ENCODE measurements at regions not wholly inside any gene's neighbourhood (a gene's known extent, or its start where the extent isn't known, plus 50 kb on each side); places are given as distances from the start of the nearest gene placed in this dataset.

DNA sequence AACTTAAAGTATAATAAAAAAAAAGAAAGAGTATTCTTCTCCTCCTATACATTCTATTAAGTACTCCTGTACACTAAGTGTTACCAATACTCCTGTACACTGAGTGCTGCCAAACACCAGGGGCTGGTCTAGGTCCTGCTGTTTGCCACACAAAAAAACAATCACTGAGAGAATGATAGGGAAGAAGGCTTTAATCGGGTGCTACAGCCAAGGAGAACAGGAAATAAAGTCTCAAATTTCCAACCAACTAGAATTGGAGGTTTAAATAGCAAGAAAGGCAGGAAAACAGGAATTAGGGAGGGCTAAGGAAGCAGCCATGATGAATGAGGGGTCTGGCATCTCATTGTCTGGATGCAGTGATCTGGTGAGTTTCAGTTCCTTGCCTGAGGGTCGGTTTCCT, 239.8 kb downstream of the ZNF674 start:
- DNase-seq, result no peak

DNA sequence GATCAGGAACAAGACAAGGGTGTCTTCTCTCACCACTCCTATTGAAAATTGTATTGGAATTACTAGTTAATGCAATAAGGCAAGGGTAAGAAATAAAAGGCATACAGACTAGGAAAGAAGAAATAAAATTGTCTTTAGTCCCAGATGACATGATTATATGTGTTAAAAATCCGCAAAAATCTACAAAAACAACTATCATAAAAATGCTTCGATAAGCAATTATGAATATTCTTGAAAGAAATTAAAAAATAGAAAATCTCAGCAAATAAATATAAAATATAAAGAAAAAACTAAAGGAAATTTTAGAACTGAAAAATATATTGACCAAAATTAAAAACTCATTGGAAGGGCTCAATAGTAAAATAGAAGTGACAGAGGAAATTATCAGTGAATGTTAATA, 243.3 kb downstream of the ZNF674 start:
- no peak for DNase-seq

DNA sequence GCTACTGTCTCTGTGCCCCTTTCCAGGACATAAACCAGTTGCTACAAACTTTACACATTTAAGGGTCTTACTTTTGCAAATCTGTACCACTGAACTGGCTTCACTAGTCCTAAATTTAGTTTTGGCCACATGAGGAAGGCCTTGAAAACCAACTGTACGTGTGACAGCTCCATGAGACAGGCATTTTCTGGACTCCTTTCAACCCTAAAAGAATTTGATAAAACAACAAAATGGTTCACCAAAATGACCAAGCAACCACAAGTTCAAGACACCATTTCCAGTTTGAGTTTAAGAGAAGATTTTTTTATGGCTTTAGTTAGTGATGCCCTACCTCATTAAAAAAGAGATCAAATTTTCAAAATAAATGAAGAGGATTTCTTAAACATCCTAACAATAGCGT, 246.4 kb downstream of the ZNF674 start:
- no peak for DNase-seq

DNA sequence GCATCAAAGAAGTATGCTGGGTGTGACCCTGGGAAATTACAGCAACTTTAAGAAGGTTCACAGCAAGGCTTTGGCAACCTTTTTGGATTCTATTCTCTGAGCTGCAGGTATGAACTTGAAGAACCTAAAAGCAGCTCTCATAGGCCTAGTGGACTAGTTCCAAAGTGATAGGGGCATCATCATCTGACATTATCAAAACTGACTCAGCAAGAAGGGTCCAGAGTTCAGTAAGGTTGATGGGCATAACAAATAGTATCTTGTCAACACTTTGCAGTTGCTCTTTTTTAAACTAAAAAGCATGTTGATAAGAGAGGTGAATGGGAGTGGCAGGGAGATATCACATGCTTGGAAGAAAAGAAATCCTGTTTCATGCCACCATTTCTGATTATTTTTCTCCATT, 249.3 kb downstream of the ZNF674 start:
- DNase-seq, result no peak

DNA sequence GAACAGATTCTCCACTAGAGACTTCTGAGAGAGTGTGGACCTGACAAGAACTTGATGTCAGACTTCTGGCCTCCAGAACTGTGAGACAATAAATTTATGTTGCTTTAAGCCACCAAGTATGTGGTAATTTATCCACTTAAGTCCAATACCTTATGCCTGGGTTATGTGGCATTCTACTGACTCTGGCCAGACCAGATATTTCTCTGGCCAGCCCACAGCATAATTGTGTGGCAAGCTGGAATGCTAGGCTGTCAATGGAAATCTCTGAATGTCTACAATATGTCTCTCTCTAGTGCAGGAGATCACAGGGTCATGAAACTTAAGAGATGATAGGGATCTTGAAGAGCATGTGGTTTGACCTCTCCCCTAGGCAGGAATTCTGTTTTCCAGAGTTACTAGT, 251.0 kb downstream of the ZNF674 start:
- no peak for DNase-seq

DNA sequence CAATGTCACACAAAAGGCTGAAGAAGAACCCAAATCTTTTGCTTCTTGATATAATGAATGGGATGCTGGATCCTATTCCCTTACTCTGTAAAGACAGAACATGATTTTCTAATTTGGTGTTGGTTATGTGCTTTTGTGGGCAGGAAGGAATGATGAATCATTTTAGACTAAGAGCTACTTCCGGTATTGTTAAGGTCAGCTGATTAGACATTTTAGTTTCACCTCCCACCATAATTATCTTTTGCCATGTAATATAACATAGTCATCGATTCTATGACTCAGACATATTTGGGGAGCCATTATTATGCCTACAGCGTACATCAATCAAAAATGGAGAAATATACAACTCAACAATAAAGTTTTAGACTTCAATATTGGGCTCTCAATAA, 265.3 kb downstream of the ZNF674 start:
- DNase-seq, result no peak

DNA sequence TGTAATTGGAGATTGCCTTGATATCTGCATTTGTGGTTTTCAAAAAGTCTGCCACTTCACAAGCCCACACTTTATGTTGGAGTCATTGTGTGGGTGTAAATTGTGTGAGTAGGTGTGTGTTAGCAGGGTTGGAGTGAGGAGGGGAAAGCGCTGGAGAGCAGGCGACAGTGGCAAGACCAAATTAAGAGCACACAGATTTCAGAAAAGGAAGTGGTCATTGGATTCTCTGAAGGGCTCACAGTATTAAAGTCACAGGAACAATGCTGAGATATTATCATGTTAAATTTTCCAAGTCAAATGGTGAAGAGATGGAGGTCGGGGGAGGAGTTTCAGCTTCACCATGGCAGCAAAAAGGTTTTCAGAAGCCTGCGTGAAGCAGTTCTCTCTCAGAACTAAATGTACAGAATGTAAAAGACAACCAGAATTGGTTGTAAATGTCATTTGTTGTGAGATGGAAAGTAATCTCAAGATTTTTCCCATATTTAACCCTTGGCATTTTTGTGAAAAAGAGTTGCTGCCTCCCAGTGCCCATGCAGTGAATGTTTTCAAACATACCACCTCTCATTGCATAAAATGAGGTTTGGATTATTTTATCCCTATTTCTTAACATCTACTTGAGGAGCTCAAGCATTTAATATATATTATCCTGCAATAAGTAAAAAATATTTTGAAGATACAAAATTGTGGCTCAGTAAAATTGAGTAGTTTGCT, 265.9 kb downstream of the ZNF674 start:
- DNase-seq, result peak in 2 of 56 donors; percentile 1 to 4

DNA sequence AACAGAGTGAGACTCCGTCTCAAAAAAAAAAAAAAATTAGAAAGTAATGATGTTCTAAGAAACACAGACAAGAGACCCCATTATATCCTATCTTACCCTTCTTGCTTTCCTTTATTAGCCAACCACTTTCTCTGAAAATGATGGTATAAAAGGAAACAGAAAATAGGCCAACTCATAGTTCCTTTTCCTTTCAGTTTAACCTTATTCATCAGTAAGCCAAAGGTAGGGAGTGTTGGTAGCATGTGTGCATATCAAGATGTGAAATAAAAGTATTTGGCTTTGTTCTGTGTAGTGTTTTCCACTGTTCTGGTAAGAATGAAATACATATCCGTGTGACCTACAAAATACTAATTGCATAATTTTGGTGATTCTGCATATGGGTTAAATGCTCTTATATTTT, 266.6 kb downstream of the ZNF674 start:
- DNase-seq, result no peak

DNA sequence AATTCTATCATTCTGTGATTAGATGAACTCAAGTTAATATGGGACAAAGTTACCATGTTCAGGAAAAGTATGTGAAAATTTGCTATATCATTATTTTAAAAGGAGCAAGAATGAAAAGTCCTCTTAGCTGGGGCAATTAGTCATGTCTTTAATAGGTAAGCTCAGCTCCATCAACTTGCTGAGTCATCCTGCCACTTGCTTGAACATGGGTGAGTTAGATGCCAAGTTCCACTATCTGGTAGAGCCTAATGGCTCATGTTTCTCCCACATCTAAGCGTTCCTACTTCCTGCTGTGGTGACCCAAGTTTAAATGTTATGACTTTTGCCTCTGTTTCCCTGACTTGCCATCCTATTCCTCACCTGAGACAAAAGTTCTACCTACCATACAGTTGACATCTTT, 276.8 kb downstream of the ZNF674 start:
- no peak for DNase-seq

DNA sequence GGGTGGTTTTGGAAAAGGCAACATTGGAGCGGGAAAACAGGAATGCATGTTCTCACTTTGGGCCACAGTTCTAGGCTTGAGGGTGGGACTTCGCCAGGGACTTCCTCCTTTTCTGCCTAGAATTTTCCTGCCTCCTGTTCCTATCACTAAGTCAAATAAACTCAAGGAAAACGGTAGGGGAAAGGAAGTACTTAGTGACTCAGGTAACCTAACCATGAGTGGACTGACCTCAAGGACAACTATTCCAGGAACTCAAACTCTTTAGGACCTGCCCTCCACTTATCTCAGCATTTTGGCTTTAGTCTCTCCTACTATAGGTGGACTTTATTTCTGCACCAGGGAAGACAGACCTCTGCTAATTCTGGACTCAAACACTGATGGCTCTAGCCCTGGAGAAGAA, 281.7 kb downstream of the ZNF674 start:
- DNase-seq, result no peak

DNA sequence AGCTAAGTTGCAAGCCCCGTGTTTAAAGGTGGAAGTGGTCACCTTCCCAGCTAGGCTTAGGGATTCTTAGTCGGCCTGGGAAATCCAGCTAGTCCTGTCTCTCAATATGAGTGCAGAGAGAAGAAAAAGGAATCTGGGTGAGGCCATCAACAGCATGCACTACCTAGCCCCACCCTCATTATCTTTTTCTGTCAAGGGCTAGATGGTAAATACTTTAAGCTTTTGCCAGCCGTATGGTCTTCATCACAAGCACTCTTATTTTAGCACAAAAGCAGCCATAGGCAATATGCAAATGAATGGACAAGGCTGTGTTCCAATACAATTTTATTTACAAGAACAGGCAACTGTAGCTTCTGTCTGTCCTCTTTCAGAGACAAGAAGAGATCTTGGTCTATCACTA, 282.9 kb downstream of the ZNF674 start:
- no peak for DNase-seq

DNA sequence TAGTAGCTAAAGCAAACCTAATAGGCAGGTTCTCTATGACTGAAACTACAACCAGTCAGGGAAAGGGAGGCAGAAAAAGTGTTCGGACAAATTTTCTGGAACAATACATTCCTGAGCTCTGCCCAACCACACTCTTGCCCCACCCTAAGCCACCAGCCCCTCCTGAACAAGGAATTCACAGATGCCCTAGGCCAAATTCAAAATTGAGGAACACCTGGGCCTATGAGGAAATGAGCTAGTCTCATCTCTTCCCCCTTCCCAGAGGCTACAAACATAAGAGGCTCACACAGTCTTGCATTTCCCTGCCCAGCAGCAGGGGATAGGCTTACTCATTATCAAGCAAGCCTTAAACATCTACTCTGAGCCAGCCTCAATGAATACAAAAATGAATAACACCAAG, 284.7 kb downstream of the ZNF674 start:
- no peak for DNase-seq

DNA sequence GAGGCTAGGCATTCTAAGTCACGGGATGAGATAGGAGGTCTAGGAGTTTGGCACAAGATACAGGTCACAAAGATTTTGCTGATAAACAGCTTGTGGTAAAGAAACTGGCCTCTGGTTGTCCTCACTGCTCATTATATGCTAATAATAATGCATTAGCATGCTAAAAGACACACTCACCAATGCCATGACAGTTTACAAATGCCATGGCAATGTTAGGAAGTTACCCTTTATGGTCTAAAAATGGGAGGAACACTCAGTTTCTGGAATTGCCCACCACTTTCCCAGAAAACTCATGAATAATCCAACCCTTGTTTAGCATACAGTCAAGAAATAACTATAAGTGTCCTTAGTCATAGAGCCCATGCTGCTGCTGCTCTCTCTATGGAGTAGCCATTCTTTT, 286.9 kb downstream of the ZNF674 start:
- no peak for DNase-seq

DNA sequence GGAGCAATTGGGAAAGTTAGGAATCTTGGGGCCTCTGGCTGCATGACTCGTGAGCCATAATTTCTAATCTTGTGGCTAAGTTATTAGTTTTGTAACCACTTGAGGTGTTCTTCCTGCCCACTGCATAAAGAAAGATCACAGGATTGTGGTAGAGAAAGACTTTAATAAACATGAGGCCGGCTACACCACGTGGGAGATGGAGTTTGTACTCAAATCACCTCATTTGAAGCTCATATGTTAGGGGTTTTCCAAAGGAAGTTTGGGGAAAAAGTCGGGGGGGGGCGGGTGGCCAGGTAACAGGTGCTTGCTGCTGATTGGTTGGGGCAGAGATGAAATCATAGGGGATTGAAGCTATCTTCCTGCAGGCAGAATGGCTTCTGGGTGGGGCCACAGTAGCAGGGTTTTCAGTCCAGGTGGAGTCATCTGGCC, 287.8 kb downstream of the ZNF674 start:
- DNase-seq, result no peak

DNA sequence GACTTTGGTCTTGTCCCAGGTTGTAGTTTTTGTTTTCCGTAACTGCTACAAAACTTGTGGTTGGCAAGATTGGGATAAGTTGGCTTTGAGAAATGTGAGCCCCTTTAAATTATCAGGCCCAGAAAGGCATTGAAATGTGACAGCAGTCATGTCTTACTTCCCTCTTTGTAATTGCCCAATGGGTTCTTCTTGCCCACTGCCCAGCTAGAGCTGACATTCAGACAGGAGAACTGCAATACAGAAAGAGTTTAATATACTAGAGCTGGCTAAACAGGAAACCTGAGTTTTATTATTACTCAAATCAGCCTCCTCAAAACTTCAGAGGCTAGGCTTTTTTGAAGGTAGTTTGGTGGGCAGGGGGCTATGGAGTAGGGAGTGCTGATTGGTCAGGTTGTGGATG, 288.3 kb downstream of the ZNF674 start:
- DNase-seq, result no peak

DNA sequence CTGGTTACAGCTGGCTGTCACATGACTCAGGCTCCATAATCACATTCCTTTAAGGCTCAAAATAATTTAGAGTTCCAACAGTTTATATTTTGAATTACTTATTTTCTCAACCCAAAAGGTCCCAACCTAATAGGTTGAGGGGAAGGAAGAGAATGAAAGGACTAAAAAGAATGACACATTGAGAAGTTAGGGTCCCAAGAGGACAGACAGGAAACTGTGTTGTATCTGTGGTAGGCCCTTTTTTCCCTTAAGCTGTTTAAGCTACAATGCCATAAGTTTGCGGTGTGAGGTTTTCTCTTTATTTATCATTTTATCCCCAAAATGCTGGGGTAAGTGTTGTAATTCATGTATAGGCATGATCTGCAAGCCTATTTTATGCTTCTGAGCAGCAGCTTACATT, 290.2 kb downstream of the ZNF674 start:
- no peak for DNase-seq

DNA sequence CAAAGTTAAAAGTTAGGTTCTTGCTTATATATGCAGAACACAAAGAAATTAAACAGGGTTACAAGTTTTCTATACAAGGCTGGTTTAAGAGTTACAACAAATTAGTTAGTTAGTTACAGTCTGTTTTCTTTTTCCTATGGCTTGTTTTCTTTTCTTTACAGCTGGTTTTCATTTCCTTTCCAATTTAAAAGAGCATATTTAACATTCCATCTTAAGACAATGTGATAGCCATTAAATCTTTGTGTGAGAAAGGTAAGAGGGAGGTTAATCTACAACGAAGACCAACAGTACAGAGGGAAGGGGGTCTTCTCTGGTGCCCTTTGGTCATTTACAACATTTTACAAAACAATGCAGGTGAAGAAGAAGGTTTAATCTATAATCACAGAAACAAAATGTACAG, 290.6 kb downstream of the ZNF674 start:
- no peak for DNase-seq

DNA sequence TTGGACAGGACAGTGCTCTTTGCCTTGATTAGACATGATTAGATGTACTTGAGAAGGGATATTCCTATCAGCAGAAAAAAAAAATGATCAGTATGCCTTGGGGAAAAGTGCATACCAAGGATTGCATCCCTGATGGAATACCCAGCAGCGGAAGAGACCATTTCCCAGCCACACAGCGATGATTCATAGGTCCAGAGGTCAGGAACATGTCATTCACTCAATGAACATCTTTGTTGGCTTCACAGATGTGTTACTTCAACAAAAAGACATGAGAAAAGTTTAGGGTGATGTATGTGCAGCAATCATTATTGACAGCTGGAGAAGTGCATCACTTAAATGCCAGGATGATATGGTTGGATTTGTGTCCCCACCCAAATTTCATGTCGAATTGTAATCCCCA, 293.5 kb downstream of the ZNF674 start:
- no peak for DNase-seq

DNA sequence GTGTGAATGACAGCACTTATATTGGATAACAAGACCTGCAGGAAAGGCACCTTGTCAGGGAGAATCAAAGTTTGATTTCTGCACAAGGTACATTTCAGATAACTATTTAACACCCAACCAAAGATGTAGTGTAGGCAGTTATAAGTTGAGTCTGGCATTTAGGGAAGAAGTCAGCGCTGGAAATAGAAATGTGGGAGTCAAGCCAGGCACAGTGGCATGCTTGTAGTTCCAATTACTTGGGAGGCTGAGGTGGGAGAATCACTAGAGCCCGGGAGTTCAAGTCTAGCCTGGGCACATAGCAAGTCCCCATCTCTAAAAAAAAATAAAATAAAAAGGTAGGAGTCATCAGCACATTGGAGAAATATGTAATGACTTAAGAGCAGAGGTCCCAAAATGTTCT, 295.1 kb downstream of the ZNF674 start:
- DNase-seq, result peak in 3 of 56 donors; percentile 0 to 3 (median 1)

DNA sequence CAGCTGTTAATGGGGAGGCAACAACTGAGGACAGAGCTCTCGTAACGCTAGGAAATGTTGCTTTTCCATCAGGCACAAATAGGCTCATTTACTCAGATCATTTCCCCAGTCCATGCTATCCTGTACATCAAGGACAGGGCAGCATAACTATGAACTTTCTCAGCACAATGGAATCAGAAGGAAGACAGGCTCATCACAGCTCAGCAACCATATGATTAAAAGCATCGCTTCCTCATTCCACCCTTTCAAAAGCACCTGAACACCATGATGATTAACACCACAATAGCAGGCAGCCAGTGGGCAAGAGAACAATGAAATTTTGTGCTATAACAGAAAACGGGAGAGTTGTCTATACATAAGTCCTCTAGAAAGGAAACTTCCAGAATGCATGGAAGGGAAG, 297.8 kb downstream of the ZNF674 start:
- DNase-seq, result no peak

DNA sequence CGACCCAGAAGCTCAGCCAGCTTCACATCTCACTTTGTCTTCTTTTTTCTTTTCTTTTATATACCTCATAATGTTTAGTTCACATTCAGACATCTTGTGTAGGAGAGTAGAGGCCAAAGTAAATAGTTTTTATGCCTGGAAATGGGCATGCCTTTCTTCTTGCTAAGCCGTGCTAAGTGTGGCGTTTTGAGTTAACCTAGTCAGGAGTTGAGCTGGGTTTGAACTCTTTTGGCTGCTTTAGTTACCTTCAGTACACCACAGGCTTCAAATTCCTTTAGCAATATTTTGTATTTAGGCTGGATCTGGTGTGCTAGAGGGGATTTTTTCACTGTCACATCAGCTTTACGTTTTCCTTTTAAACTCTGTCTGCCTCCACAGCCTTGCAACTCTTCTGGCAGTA, 300.8 kb downstream of the ZNF674 start:
- no peak for DNase-seq

DNA sequence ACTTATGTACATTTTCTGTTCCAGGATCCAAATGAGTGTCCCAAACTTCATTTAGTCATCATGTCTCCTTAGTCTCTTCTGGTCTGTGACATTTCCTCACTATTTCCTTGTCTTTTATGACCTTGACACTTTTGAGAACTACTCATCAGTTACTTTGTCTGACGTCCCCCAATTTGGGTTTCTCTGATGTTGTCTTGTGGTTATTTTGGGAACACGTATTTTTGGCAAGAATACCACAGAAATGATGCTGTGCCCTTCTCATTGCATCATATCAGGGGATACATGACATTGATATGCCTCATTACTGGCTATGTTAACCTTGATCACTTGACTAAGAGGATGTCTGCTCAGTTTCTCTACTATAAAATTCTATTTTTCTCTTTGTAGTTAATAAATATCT, 308.8 kb downstream of the ZNF674 start:
- DNase-seq, result no peak

DNA sequence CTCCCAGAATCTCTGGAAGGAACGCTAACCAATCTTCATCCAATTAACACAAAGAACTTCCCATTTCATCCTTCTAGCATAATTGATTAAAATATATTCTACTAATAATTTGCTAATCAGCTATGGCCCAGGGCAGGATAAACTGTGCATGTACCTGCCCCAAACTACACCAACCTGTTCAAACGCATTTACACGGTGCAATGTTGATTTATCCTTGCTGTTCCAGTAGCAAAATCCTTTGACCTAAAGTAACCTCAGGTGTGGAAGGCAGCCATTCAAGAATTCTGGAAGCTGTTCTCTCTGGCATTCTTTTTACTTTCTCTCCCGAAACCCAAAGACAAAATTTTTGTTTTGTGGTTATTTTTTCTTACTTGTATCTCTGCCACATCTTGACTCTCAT, 309.4 kb downstream of the ZNF674 start:
- DNase-seq, result no peak

DNA sequence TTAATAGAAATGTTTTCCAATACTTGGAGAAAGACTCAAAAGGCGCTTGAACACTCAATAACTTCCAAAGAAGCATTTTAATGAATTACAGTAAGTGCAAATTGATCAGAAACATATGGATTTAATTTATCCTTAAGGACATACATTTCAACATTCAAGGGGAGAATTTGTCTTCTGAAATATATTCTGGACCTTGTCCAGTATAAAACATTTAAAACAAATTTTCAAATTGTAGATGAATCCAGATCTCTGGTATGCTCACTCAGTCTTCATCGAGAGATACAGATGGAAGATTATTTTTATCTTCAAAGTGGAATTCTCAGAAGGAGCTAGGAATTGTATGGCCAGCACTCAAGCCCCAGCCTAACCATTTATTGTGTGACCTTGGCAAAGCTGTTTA, 310.4 kb downstream of the ZNF674 start:
- DNase-seq, result no peak
